NCI-H1694 (cell line): ENCODE measurements at regions not wholly inside any gene's neighbourhood (a gene's known extent, or its start where the extent isn't known, plus 50 kb on each side); places are given as distances from the start of the nearest gene placed in this dataset.
"Not testable (repeated sequence)": the region's sequence is repeated elsewhere in the genome, so short reads cannot be mapped to it uniquely, and the experiment has no call there.

Source experiments
- DNase-seq: peaks from one replicate; lab custom pipeline; 2025; lab: John Stamatoyannopoulos, UW

- DNase-seq: no peak
Observed at GRCh38 chr5:130479045-130479804, 575.0 kb downstream of the CHSY3 start.

- DNase-seq: no peak
Observed at GRCh38 chr5:130476325-130476724, 572.1 kb downstream of the CHSY3 start.

- no peak for DNase-seq
Observed at GRCh38 chr5:130462516-130462915, 558.3 kb downstream of the CHSY3 start.

GRCh38 chr5:130455175-130455574, 550.9 kb downstream of the CHSY3 start:
- DNase-seq: no peak

- DNase-seq: no peak
Observed at GRCh38 chr5:130452744-130453143, 548.5 kb downstream of the CHSY3 start.

- no peak for DNase-seq
Observed at GRCh38 chr5:130436430-130436829, 532.2 kb downstream of the CHSY3 start.

GRCh38 chr5:130427222-130427955, 523.1 kb downstream of the CHSY3 start:
- DNase-seq: no peak

GRCh38 chr5:130425424-130425823, 521.2 kb downstream of the CHSY3 start:
- DNase-seq: no peak

GRCh38 chr5:130424341-130424740, 520.1 kb downstream of the CHSY3 start:
- no peak for DNase-seq

GRCh38 chr5:130402906-130403305, 498.6 kb downstream of the CHSY3 start:
- DNase-seq: no peak

GRCh38 chr5:130400091-130400490, 495.8 kb downstream of the CHSY3 start:
- DNase-seq: no peak

- no peak for DNase-seq
Observed at GRCh38 chr5:130398825-130399224, 494.6 kb downstream of the CHSY3 start.

GRCh38 chr5:130397727-130398126, 493.5 kb downstream of the CHSY3 start:
- DNase-seq: not testable (repeated sequence)

GRCh38 chr5:130397132-130397531, 492.9 kb downstream of the CHSY3 start:
- DNase-seq: no peak

GRCh38 chr5:130391727-130392264, 487.5 kb downstream of the CHSY3 start:
- not testable (repeated sequence) for DNase-seq

- no peak for DNase-seq
Observed at GRCh38 chr5:130386155-130386554, 481.9 kb downstream of the CHSY3 start.

- no peak for DNase-seq
Observed at GRCh38 chr5:130385656-130386055, 481.4 kb downstream of the CHSY3 start.

- no peak for DNase-seq
Observed at GRCh38 chr5:130365956-130366355, 461.7 kb downstream of the CHSY3 start.

GRCh38 chr5:130350131-130350530, 445.9 kb downstream of the CHSY3 start:
- no peak for DNase-seq

GRCh38 chr5:130337179-130337888, 433.1 kb downstream of the CHSY3 start:
- no peak for DNase-seq

- DNase-seq: no peak
Observed at GRCh38 chr5:130335117-130335516, 430.9 kb downstream of the CHSY3 start.

- DNase-seq: no peak
Observed at GRCh38 chr5:130333089-130333488, 428.8 kb downstream of the CHSY3 start.

- DNase-seq: no peak
Observed at GRCh38 chr5:130331332-130331731, 427.1 kb downstream of the CHSY3 start.
